ENCODE measurements at regions not wholly inside any gene's neighbourhood (a gene's known extent, or its start where the extent isn't known, plus 50 kb on each side); places are given as distances from the start of the nearest gene placed in this dataset.

DNA sequence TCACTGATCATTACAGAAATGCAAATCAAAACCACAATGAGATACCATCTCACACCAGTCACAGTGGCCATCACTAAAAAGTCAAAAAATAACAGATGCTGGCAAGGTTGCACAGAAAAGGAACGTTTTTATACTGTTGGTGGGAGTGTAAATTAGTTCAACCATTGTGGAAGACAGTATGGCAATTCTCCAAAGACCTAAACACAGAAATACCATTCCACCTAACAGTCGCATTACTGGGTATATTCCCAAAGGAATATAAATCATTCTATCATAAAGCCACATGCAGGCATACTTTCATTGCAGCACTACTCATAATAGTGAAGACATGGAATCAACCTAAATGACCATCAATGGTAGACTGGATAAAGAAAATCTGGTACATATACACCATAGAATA lies 83.2 kb upstream of the ARID5B start:
- DNase-seq, result peak; percentile 72

DNA sequence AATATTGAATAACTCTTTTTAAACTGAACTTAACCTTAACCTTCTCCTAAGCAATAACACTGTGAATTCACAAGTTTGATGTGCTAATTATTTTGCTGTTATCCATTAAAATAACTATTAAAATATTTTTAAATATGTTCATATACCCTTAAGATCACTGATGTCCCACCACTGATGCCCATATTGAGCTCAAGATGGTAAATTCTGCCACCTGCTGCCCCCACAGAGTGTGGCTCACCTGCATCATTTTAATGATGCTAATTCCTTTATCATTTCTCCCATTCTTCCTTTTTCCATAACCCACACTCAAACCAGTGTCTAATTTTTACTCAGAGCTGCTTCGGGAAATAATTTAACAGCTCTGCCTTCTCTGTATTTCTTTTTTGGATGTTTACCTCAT lies 82.3 kb upstream of the ARID5B start:
- DNase-seq, result no peak

GRCh38 chr10:61821153-61821552 lies 80.3 kb upstream of the ARID5B start:
- no peak for DNase-seq

- no peak for DNase-seq
These were observed 79.8 kb upstream of the ARID5B start for GRCh38 chr10:61821693-61822092.

DNA sequence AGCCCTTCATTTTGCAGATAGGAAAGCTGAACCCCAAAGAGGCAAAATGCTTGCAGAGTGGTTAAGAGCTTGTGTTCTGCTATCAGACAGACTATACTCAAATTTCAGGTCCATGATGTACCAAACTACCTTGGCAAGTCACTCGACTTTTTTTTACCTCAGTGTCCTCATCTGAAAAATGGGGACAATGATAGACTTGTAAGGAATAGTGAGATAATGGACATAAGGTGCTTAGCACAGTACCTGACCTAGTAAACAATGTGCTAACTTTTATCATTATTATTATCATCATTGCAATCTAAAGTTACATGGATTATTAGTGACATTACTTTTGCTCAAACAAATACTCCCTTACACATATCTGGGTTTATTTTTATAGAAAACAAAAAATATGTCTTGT lies 79.4 kb upstream of the ARID5B start:
- DNase-seq, result no peak

DNA sequence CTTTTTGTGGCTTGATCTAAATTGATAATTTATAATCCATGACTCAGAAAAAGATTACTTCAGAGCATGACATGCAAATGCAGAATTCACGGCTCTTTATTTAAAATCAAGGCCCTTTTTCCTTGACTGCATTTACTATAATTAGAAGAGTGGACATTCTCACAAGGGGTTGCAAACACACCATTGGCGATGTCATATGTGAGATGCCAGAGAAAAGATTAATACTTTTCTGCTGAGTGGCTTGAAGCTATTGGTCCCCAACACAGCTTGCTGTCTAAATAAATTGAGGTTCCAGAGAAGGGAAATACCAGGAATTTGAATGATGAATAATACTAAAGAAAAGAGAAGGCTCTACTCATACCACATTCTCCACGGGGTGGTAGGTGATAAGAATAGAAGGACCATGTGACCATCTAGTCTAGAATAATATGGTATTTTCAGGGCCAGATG lies 78.7 kb upstream of the ARID5B start:
- peak; percentile 84 for DNase-seq

GRCh38 chr10:61825001-61825400 lies 76.5 kb upstream of the ARID5B start:
- no peak for DNase-seq

DNA sequence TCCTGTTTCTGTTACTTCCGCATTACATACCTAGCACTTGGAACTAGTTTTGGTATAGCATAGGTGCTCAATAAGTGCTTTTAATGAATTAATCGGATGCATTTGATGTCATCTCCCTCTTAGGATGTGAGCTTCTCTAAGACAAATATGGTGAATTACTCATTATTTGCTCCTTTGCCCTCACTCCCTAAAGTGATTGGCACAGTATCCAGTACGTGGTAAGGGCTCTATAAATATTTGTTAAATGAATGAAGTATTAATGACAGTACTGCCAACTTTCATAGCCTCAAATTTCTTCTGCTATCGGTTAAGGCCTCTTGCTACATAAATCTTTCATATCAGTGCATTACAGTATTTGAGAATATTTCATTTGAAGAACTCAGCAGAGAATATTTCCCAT lies 75.9 kb upstream of the ARID5B start:
- no peak for DNase-seq

DNA sequence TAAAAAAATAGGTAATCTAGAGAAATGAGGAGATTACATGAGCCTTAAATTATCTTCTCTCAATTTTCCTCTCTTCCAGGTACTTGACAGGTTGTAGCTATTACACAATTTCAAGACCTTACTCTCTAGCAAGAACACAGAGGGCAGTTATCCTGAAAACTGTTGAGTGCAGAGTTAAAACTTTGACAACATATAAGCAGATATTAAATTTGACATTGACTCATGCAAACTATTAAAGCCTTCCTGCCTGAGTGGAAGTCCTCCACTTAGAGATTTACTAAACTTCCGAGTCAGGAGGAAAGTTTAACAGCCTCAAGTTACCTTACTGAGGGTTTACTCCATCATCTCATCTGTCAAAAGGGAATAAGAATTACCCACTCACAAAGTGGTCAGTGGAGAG lies 73.5 kb upstream of the ARID5B start:
- DNase-seq, result no peak

GRCh38 chr10:61828788-61829187 lies 72.7 kb upstream of the ARID5B start:
- DNase-seq, result no peak

DNA sequence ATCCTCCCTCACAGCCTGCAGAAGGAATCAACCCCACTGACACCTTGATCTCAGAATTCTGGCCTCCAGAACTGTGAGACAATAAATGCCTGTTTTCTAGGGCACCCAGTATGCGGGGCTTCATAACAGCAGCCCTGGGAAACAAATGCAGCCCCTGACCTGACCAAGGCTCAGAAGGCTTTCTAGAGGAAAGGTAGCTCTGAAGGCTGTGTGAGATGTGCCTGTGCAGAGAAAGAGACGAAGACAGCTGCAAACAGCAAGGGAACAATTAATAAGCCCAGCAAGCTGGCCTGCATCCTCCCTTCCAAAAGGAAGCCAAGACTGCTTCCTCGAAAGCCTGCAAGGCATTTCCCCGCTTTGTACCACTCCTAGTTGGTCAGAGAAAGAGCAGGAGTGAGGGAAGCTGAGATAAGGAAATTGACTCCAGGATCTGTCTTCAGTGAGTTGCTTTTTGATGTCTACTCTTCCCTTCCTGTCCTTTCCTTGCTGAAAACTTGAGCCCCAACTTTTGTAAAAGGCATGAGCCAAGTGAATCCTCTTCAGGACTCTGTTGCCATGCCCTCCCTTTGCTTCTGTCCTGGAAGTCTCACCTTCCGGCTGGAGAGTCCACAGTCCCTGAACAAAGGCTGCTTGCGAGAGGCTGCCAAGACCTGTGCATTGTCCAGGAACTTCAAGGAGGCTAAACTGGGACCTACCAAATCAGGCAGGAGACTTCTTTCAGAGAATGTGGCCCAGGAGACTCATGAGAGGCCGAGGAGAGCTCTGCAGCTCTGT lies 71.2 kb upstream of the ARID5B start:
- no peak for DNase-seq

- no peak for DNase-seq
These were observed 70.6 kb upstream of the ARID5B start for GRCh38 chr10:61830846-61831273.

GRCh38 chr10:61832866-61833481 lies 68.5 kb upstream of the ARID5B start:
- peak; percentile 56 for DNase-seq

DNA sequence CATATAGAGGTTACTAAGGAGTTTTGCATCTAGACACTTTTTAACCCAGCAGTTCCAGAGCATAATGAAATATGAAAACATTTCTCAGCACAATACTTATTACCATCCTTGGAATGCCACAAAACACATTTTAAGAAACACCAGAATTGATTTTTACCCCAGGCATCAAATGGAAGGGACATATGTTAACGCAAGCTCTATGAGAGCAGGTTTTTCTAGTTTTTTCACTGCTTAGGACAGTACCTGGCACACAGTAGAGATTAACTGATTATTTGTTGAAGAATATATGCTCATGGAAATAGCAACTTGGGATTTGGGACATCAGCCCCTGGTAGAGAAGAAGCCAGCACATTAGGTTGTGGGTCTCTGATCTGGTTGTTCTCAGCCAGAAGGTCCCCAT lies 67.0 kb upstream of the ARID5B start:
- no peak for DNase-seq

DNA sequence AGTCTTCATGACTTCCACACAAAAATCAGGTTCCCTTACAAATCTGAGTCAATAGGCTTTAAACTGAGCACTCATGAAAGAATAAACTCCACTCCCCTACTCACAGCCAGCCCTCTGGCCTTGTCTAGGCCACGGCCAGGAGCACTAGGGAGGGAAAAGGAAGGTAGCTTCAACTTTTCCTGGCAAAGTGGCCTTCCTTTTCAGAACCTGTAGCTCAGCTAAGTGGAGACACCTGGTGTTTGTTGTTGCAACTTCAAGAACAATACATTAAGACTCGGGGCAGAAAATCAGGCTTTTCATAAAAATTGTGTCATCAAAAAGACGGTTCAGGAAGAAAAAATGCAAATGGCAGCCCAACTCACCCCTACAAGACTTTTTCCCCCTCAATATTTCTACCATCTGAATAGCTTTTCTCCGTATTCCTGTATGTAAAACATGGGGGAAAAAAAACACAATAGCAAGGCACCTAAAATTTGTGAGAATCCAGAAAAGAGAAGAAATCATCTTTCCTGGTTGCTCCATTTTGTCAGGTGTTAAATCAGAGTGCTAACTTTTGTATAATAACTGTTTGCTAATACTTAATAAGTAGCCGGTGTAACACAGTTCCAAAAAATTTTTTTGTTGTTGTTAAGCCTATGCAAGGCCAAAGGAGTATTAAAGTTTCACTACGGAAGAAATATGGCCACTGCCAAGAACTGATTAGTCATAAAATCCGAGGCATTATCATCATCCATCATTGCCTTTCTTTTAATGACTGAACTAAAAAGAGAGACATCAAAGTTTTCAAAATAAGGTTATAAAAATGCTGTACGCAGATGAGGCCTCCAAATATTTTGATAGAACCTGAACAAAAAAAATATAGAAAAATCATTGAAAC lies 66.2 kb upstream of the ARID5B start:
- peak; percentile 81 for DNase-seq

GRCh38 chr10:61835946-61836887 lies 65.3 kb upstream of the ARID5B start:
- peak; percentile 50 for DNase-seq

GRCh38 chr10:61836888-61837754 lies 64.4 kb upstream of the ARID5B start:
- DNase-seq, result peak; percentile 84

GRCh38 chr10:61837755-61838171 lies 63.7 kb upstream of the ARID5B start:
- peak; percentile 70 for DNase-seq

DNA sequence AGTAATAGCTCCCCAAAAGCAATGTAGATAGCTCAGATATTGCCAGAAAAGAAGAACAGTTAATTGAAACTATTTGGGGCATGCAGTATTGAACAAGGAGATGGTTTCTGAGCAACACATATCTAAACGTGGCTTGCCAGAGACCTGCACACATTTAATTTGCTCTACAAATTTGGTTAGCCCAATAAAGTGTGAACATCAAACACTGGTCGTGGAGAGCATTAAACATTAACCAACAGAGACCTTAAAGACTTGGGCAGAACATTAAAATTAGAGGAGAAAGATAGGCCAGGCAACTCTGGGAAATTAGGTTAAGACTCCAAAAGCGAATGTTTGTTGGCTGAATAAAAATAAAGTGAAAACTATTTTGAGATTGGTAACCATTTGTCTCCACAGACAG lies 61.6 kb upstream of the ARID5B start:
- DNase-seq, result no peak

GRCh38 chr10:61840403-61840802 lies 61.1 kb upstream of the ARID5B start:
- no peak for DNase-seq

- DNase-seq, result no peak
These were observed 60.1 kb upstream of the ARID5B start for GRCh38 chr10:61841338-61841875.

Data from fibroblast of skin of right biceps (primary cell).